ENCODE measurements at regions not wholly inside any gene's neighbourhood (a gene's known extent, or its start where the extent isn't known, plus 50 kb on each side); places are given as distances from the start of the nearest gene placed in this dataset.

DNA sequence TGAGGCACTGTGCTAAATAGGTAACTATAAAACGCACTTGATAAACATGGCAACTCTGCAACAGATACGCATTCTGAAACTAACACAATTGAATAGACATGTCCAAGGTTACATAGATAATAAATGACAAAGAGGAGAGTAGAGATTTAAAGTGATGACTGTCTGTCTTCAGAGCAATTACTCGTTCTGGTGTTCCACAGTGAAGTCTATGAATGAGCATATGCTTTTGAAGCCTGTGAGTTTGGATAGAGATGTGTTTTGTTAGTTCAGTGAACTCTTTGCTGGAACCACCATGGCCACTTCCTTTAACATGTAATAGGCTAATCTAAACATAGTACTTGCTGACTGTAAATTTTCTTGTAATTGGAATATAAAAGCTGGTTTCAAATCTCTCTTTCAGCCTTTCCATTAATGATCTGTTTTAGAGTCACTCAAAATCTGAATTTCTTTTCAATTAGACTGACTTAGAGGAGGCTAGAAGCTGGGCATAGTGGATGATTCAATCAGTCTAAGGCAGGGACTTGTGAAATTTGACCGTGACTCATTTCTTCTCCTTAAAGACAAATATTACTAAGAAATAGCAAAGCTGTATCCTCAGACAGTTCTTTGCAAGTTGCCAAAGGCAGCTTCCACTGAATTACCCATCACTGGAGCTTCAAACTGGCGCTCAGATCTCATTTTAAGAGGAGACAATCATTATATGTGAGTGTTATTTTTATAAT is 1130.1 kb upstream of the CELF4 start:
- no peak for TF ChIP-seq POLR2AphosphoS5 (IDR thresholded peaks at IDR 0.05)
- TF ChIP-seq CTCF (IDR thresholded peaks at IDR 0.05), result no peak
- TF ChIP-seq POLR2A (IDR thresholded peaks at IDR 0.05), result no peak

Data from sigmoid colon (tissue), 4 donors.